ENCODE measurements at regions not wholly inside any gene's neighbourhood (a gene's known extent, or its start where the extent isn't known, plus 50 kb on each side); places are given as distances from the start of the nearest gene placed in this dataset.

DNA sequence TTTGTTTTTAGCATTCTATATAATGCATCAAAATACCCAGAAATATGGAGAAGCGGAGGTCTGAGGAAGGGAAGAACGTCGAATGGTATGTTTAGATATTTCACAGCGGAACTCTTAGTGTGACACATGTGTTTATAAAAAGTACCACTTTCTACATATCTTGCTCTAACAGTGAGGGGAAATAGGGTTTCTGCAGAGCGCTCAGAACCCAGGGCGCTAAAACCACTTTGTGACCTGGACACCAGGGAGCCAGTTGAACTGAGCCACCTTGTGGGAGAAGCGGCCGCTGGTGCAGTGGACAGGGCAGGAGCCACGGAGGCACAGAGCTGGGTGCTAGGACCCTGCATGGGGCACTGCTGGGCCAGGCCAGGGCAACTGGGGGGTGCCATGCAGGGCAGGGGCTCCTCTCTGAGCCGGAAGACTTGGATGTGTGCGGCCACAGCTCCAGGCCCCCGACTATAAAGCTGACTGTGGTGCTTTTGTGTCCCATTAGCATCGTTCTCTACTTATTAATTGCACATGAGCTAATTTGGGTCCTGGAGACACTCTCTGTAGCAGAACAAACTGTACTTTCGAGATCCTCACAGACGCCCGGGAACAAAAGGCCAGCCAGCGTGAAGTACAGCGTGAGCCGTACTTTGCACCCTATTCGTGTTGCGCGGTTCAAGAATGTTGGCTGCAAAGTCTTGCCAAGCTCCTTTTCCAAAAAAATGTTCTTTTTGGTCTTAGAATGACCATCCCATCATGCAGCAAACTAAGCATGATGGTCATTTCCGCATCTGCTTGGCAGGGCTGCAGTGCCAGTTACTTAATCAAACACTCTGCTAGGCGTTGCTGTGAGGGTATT lies 151.9 kb upstream of the ALKAL2 start:
- Mint-ChIP-seq H3K4me1 (ENCODE audit: low read depth) (peaks cover 22% of the 10 kb centered on the region), H3K27me3 (no peaks in the 10 kb centered on the region), H3K4me3 (no peak overlapping the region), H3K9me3 (no peaks in the 10 kb centered on the region), H3K36me3 (ENCODE audit: low read depth) (no peaks in the 10 kb centered on the region), H3K27ac (peak overlapping the region; percentile 94)
- Histone ChIP-seq H3K27ac (ENCODE audit: low read depth in 1 of 2, low read length in 2 of 2) (no peak overlapping the region), H3K4me1 (ENCODE audit: insufficient read depth, low read length) (peaks cover 24% of the 10 kb centered on the region), H3K9me3 (ENCODE audit: control insufficient read depth in 1 of 2, insufficient read depth in 1 of 2, low read length in 2 of 2) (no peaks in the 10 kb centered on the region), H3K36me3 (ENCODE audit: insufficient read depth, low read length) (no peaks in the 10 kb centered on the region), H3K4me3 (ENCODE audit: low read length) (no peak overlapping the region), H3K27me3 (ENCODE audit: control insufficient read depth in 1 of 2, insufficient read depth in 2 of 2, low read length in 2 of 2) (no peaks in the 10 kb centered on the region)
- ChIA-PET POLR2A (no interaction called here), CTCF (no interaction called here)
- intact Hi-C loops (cut with DNase I, micrococcal nuclease), result loop anchor here (2.0 to 5.0 kb wide), 4 partner anchors 42 to 238 kb away; partner anchors contain the start of genes TMEM18 (in 2 of the 2), ACP1 (in 1 of the 2) and SH3YL1 (in 1 of the 2)
- TF ChIP-seq, protein P1, sequence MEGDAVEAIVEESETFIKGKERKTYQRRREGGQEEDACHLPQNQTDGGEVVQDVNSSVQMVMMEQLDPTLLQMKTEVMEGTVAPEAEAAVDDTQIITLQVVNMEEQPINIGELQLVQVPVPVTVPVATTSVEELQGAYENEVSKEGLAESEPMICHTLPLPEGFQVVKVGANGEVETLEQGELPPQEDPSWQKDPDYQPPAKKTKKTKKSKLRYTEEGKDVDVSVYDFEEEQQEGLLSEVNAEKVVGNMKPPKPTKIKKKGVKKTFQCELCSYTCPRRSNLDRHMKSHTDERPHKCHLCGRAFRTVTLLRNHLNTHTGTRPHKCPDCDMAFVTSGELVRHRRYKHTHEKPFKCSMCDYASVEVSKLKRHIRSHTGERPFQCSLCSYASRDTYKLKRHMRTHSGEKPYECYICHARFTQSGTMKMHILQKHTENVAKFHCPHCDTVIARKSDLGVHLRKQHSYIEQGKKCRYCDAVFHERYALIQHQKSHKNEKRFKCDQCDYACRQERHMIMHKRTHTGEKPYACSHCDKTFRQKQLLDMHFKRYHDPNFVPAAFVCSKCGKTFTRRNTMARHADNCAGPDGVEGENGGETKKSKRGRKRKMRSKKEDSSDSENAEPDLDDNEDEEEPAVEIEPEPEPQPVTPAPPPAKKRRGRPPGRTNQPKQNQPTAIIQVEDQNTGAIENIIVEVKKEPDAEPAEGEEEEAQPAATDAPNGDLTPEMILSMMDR (IDR thresholded peaks at IDR 0.05), result no peak
- DNase-seq (no peak), ATAC-seq (ENCODE audit: poor library complexity) (no peak)

DNA sequence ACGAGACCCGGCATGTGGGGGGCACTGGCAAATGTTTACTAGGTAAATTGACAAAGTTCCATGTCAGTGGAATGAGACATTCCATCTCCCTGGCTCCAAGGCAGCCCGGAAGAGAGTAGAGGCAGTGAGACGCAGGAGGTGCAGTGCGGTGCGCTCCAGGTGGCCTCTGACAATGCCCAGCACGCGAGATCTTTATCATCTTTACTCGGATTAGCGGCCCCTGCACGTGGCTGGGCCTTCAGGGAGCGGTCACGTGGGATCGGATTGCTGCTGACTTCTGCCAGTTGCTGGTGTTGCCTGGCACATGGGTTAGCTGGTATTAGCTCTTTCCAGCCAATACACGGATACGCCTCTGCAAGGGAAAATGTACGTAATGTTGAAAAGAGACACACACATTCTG lies 151.2 kb upstream of the ALKAL2 start:
- H3K27ac Mint-ChIP-seq, result peak overlapping the region; percentile 94
- intact Hi-C loops (cut with DNase I, micrococcal nuclease), result loop anchor here (2.0 to 5.0 kb wide), 4 partner anchors 42 to 238 kb away; partner anchors contain the start of genes TMEM18 (in 2 of the 2), ACP1 (in 1 of the 2) and SH3YL1 (in 1 of the 2)
- POLR2A ChIA-PET, result interaction anchor here (1.5 to 2.6 kb wide), 2 partner anchors 45 to 238 kb away, joined by 5 to 17 read pairs; partner anchors contain the start of gene TMEM18
- no peaks in the 10 kb centered on the region for H3K9me3 ChIP-seq (ENCODE audit: control insufficient read depth in 1 of 2, insufficient read depth in 1 of 2, low read length in 2 of 2)
- H3K4me1 Mint-ChIP-seq (ENCODE audit: low read depth), result peaks cover 22% of the 10 kb centered on the region
- peaks cover 24% of the 10 kb centered on the region for H3K4me1 ChIP-seq (ENCODE audit: insufficient read depth, low read length)
- no peaks in the 10 kb centered on the region for H3K9me3 Mint-ChIP-seq
- no peaks in the 10 kb centered on the region for H3K27me3 ChIP-seq (ENCODE audit: control insufficient read depth in 1 of 2, insufficient read depth in 2 of 2, low read length in 2 of 2)
- H3K4me3 ChIP-seq (ENCODE audit: low read length), result no peak overlapping the region
- TF ChIP-seq, protein P1 (IDR thresholded peaks at IDR 0.05), result no peak
- no peaks in the 10 kb centered on the region for H3K36me3 ChIP-seq (ENCODE audit: insufficient read depth, low read length)
- DNase-seq, result no peak
- no peaks in the 10 kb centered on the region for H3K36me3 Mint-ChIP-seq (ENCODE audit: low read depth)
- H3K4me3 Mint-ChIP-seq, result no peak overlapping the region
- ATAC-seq (ENCODE audit: poor library complexity), result no peak
- no peak overlapping the region for H3K27ac ChIP-seq (ENCODE audit: low read depth in 1 of 2, low read length in 2 of 2)
- CTCF ChIA-PET, result no interaction called here
- H3K27me3 Mint-ChIP-seq, result no peaks in the 10 kb centered on the region

DNA sequence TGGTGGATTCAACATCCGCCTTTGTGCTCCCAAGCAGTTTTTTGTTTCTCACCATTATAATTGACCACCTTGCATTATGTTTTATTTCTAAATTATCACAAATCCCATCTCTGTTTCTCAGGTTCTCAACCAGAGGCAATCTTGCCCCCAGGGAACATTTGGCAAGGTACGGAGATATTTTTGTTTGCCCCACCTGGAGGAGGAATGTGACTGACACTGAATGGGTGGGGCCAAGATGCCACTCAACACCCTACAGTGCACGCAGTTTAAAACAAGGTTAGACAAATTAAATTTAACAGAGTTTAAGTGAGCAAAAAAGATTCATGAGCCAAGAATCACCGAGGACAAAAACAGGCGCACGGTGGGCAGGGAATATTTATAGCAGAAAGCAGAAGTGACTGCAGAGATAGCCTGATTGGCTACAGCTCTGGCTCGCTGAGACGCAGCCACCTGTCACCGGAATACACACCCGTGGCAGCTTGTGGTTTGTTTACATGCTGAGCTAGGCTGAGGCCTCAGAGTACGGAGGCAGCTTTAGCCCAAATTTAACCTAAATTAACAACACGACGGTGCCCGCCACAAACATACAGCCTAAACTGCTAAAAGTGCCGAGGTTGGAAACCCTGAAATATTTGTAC lies 150.0 kb upstream of the ALKAL2 start:
- no peaks in the 10 kb centered on the region for H3K36me3 ChIP-seq (ENCODE audit: insufficient read depth, low read length)
- peak overlapping the region; percentile 47 for H3K4me3 ChIP-seq (ENCODE audit: low read length)
- no peaks in the 10 kb centered on the region for H3K9me3 Mint-ChIP-seq
- no peaks in the 10 kb centered on the region for H3K9me3 ChIP-seq (ENCODE audit: control insufficient read depth in 1 of 2, insufficient read depth in 1 of 2, low read length in 2 of 2)
- DNase-seq (peak; percentile 49 to 91 (median 65)), ATAC-seq (ENCODE audit: poor library complexity) (peak; percentile 100)
- peak overlapping the region; percentile 64 for H3K27ac ChIP-seq (ENCODE audit: low read depth in 1 of 2, low read length in 2 of 2)
- H3K27me3 Mint-ChIP-seq, result no peaks in the 10 kb centered on the region
- H3K27ac Mint-ChIP-seq, result peak overlapping the region; percentile 94
- ChIA-PET POLR2A (interaction anchor here (0.5 to 2.6 kb wide), 7 partner anchors 8 to 239 kb away, joined by 3 to 17 read pairs (median 5); partner anchors contain the start of gene TMEM18), CTCF (no interaction called here)
- intact Hi-C loops (cut with DNase I, micrococcal nuclease), result loop anchor here (1.0 to 5.0 kb wide), 5 partner anchors 41 to 239 kb away; partner anchors contain the start of genes TMEM18 (in 2 of the 2), ACP1 (in 1 of the 2) and SH3YL1 (in 1 of the 2)
- peaks cover 22% of the 10 kb centered on the region for H3K4me1 Mint-ChIP-seq (ENCODE audit: low read depth)
- TF ChIP-seq, protein P1 (IDR thresholded peaks at IDR 0.05), result no peak
- H3K4me1 ChIP-seq (ENCODE audit: insufficient read depth, low read length), result peaks cover 24% of the 10 kb centered on the region
- H3K27me3 ChIP-seq (ENCODE audit: control insufficient read depth in 1 of 2, insufficient read depth in 2 of 2, low read length in 2 of 2), result no peaks in the 10 kb centered on the region
- H3K36me3 Mint-ChIP-seq (ENCODE audit: low read depth), result no peaks in the 10 kb centered on the region
- H3K4me3 Mint-ChIP-seq, result peak overlapping the region; percentile 85

All from CD4-positive, alpha-beta T cell (primary cell).